HG03095 (cell line): ENCODE measurements at regions not wholly inside any gene's neighbourhood (a gene's known extent, or its start where the extent isn't known, plus 50 kb on each side); places are given as distances from the start of the nearest gene placed in this dataset.
"Not testable (repeated sequence)": the region's sequence is repeated elsewhere in the genome, so short reads cannot be mapped to it uniquely, and the experiment has no call there.

Experiments used
- ATAC-seq: cut with Tn5 transposase; IDR thresholded peaks from one replicate; pipeline ENCODE4 v1.9.1; 2021; ENCODE audit warnings: moderate library complexity; ENCODE audit not compliant: unreplicated experiment

- no peak for ATAC-seq
Measured at GRCh38 chr17:62322313-62322712, 58.0 kb upstream of the EFCAB3 start.

GRCh38 chr17:62321451-62321850 is 58.9 kb upstream of the EFCAB3 start:
- no peak for ATAC-seq

GRCh38 chr17:62319846-62320245 is 60.5 kb upstream of the EFCAB3 start:
- ATAC-seq = no peak

GRCh38 chr17:62309396-62309795 is 71.0 kb upstream of the EFCAB3 start:
- ATAC-seq = no peak

- ATAC-seq = no peak
Measured at GRCh38 chr17:62307196-62307595, 73.2 kb upstream of the EFCAB3 start.

GRCh38 chr17:62303476-62303875 is 76.9 kb upstream of the EFCAB3 start:
- no peak for ATAC-seq

- ATAC-seq = no peak
Measured at GRCh38 chr17:62300697-62301096, 79.7 kb upstream of the EFCAB3 start.

GRCh38 chr17:62275290-62275689 is 105.1 kb upstream of the EFCAB3 start:
- not testable (repeated sequence) for ATAC-seq

- not testable (repeated sequence) for ATAC-seq
Measured at GRCh38 chr17:62268361-62268760, 112.0 kb upstream of the EFCAB3 start.

GRCh38 chr17:62264974-62265373 is 115.4 kb upstream of the EFCAB3 start:
- ATAC-seq = not testable (repeated sequence)

- not testable (repeated sequence) for ATAC-seq
Measured at GRCh38 chr17:62255791-62256190, 124.6 kb upstream of the EFCAB3 start.

GRCh38 chr17:62242076-62242475 is 138.3 kb upstream of the EFCAB3 start:
- ATAC-seq = not testable (repeated sequence)

- ATAC-seq = not testable (repeated sequence)
Measured at GRCh38 chr17:62239569-62239968, 140.8 kb upstream of the EFCAB3 start.

GRCh38 chr17:62238551-62239338 is 141.6 kb upstream of the EFCAB3 start:
- ATAC-seq = not testable (repeated sequence)

- not testable (repeated sequence) for ATAC-seq
Measured at GRCh38 chr17:62233822-62234481, 146.4 kb upstream of the EFCAB3 start.

GRCh38 chr17:62231293-62231692 is 149.1 kb upstream of the EFCAB3 start:
- ATAC-seq = not testable (repeated sequence)

- not testable (repeated sequence) for ATAC-seq
Measured at GRCh38 chr17:62226610-62227240, 153.6 kb upstream of the EFCAB3 start.

- ATAC-seq = not testable (repeated sequence)
Measured at GRCh38 chr17:62223585-62223984, 156.8 kb upstream of the EFCAB3 start.

GRCh38 chr17:62219221-62219899 is 154.3 kb upstream of the MED13 start:
- ATAC-seq = no peak

- ATAC-seq = no peak
Measured at GRCh38 chr17:62216847-62217246, 151.8 kb upstream of the MED13 start.

- not testable (repeated sequence) for ATAC-seq
Measured at GRCh38 chr17:62215891-62216290, 150.8 kb upstream of the MED13 start.
